HG03060 (cell line): ENCODE measurements at regions not wholly inside any gene's neighbourhood (a gene's known extent, or its start where the extent isn't known, plus 50 kb on each side); places are given as distances from the start of the nearest gene placed in this dataset.
"Not testable (repeated sequence)": the region's sequence is repeated elsewhere in the genome, so short reads cannot be mapped to it uniquely, and the experiment has no call there.

ENCODE experiments used
- ATAC-seq: cut with Tn5 transposase; IDR thresholded peaks from one replicate; pipeline ENCODE4 v1.9.1; 2021; ENCODE audit warnings: low read depth, moderate number of reproducible peaks; ENCODE audit not compliant: unreplicated experiment

DNA sequence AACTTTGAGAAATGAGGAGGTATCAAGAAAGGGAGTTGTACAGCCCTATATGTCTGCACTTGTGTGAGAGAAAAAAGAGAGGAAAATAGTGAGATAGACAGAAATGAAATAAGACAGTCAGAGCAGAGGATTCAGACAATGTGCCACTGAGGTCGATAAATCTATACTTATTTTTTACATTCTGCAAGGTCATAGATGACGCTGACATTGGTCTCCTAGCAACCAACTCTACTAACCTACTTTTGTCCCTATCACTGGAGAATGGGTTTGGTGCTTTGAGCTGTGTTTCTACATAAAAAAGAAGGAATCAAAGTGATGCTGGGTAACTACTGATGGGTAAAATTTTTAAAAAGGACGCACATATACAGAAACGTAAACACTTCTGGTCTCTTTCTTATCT lies 573.3 kb upstream of the RORB start:
- no peak for ATAC-seq

DNA sequence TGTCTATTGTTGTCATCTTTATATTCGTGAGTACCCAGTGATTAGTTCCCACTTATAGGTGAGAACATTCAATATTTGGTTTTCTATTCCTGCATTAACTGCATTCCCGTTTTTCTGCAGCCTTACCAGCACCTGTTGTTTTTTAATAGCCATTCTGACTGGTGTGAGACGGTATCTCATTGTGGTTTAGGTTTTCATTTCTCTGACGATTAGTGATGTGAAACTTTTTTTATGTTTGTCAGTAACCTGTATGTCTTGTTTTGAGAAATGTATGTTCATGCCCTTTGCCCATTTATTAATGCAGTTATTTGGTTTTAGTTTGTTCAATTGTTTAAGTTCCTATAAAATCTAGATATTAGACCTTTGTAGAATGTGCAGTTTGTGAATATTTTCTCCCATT lies 546.0 kb upstream of the RORB start:
- no peak for ATAC-seq

DNA sequence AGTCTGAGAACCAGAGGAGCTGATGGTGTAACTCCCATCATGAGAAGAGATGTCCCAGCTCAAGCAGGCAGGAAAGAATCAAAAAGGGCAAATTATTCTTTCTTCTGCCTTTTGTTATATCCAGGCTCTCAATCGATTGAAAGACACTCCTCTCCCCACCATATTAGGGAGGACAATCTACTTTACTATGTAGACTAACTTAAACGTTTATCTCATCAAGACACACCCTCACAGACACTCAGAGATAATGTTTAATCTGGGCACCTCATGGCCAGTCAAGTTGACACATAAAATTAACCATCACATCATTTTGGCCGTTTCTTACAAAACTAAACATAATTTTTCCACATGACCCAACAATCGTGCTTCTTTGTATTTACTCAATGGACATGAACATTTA lies 534.3 kb upstream of the RORB start:
- ATAC-seq, result no peak

DNA sequence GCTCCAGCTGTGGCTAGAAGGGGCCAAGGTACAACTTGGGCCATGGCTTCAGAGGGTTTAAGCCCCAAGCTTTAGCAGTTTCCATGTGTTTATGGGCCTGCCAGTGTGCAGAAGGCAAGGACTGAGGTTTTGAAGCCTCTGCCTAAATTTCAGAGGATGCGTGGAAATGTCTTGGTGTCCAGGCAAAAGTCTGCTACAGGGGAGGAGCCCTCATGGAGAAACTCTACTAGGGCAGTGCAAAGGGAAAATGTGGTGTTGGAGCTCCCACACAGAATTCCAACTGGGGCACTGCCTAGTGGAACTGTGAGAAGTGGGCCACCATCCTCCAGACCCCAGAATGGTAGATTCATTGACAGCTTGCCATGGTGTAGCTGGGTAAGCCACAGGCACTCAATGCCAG lies 527.2 kb upstream of the RORB start:
- no peak for ATAC-seq

- not testable (repeated sequence) for ATAC-seq
Observed at GRCh38 chr9:73976424-73976823, 520.7 kb upstream of the RORB start.

DNA sequence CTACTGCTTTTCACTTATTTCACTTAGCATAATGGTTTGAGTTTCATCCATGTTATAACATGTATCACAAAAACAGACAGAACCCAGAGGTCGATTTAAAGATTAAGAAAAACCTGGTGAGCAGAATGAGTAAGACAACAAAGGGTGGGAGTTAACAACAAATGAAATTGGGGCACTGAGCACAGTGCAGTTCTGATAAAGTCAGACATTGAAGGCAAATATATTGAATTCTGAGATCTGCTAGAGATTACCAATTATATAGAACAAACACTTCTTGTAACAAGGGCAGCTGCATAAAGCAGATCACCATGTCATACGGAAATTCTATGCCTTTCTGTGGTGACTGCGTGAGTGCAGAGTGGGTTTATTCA lies 517.3 kb upstream of the RORB start:
- ATAC-seq, result no peak

DNA sequence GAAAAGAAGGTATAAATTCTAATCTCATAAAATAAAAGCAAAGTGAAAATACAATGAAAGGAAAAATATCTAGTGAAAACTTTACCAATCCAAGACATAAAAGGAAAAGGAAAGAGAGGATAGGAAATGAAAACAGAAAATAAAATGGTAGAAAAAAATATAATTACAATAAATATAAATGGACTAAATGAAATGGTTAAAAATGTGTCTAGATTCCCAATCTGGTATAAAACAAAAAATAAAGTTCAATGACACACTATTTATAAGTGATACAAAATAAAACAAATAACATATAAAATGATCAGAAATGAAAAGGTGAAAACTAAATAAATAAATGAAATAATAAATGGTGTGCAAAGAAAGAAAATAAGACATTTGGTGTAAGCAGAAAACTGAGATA lies 516.4 kb upstream of the RORB start:
- no peak for ATAC-seq

DNA sequence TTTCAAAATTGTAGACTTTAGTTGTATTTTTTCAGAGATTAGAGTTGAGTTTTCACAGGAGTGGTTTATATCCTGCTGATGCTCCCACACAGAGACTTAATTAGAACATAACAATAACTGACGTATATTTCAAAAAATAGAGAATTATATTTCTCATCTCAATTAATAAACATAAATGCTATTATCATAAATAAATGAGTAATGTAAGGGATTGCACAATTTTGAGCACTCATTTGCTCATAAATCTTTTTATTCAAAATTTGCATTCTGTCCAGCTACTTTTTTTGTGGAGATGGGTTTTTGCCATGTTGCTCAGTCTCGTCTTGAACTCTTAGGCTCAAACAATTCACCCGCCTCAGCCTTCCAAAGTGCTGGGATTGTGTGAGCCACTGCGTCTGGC lies 515.7 kb upstream of the RORB start:
- ATAC-seq, result no peak

GRCh38 chr9:73995836-73996235 lies 501.3 kb upstream of the RORB start:
- ATAC-seq, result no peak

DNA sequence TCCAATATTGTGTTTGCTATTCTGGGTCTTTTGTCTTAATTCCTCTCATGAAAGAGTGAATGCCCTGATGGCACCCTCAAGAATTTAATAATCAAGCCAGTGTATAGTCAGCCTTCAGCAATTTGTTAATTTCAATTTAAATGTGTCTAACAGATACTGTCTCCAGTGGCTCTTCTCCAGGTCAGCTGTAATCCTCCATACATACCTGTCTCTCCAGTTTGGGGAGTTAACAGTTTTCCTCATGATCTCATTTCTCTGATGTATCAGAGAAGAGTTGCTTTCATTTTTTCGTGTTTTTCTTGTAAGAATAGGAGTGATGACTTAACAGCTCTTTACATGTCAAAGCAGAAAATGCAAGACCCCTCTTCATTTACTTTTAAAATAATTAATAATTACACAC lies 500.3 kb upstream of the RORB start:
- ATAC-seq, result no peak

DNA sequence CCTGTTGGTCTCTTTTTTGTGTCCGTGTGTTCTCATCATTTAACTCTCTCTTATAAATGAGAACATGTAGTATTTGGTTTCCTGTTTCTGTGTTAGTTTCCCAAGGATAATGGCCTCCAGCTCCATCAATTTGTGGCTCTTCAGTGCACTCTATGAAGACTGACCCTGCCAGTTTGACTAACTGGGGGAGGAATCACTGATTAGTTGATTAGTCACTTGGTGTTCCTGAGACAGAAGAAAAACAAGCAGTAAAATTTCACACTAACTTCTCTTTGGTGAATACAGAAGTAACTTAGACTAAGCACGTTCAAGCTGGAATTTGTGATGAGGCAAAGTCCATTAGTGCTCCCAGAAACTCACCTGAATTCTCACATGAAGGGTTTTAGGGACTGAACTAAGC lies 495.8 kb upstream of the RORB start:
- ATAC-seq, result no peak

GRCh38 chr9:74006935-74007334 lies 490.2 kb upstream of the RORB start:
- no peak for ATAC-seq

DNA sequence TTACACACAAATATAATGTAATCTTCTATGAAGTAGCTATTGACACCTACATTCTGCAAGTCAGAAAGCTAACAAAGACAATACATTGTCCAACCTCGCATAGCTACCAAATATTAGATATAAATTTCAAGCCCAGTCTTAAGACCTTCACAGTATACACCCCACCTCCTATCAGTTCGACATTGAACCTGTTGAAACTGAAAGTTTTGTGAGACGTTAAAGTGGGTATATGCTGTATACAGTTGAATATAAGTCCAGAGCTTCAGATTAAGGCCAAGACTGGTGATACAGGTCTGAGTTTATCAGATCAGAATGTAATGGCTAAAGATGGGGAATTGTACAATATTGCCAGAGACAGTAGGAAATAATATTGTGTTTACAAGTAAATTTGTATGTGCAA lies 489.3 kb upstream of the RORB start:
- ATAC-seq, result no peak

DNA sequence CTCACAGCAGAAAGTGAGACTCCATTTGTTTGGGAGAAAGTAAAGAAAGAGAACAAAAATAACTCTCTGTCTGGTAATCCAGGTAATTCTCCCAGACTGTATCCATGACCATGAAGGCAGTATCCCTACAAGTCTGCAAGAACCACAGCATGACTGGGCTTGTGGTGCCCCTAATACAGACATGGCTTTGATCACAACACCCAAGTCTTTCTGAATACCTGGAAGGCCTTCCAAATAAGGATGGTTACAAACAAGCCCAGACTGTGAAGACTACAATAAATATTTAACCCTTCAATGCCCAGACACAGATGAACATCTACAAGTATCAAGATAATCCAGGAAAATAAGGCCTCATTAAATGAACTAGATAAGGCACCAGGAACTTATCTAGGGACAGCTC lies 481.1 kb upstream of the RORB start:
- ATAC-seq, result no peak

DNA sequence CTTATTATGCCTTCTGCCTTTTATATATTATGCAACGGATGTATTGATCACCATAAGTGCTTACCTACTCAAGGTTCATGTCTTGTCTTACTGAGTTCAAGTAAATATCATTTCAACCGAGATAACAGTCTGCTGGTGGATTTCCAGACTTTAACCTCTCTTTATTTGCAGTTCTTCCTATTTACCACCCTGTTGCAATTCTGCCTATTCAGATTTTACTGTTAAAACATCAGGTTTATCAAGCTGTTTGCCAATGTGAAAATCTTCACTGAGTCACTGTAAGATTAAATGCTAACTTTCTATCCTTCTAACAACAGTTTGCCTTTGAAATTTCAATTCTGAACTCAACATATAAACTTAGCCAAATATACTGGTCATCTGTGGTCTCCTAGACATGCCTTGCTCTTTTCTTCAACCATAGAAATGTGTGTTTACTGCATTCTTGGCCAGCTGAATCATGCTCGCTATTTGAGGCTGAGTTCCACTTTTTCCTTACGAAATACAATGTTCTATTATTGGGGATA lies 471.7 kb upstream of the RORB start:
- no peak for ATAC-seq

- no peak for ATAC-seq
Observed at GRCh38 chr9:74032421-74032820, 464.7 kb upstream of the RORB start.

- no peak for ATAC-seq
Observed at GRCh38 chr9:74035786-74036185, 461.3 kb upstream of the RORB start.

GRCh38 chr9:74036549-74037231 lies 460.4 kb upstream of the RORB start:
- ATAC-seq, result peak; percentile 90

- ATAC-seq, result no peak
Observed at GRCh38 chr9:74037274-74037673, 459.9 kb upstream of the RORB start.

DNA sequence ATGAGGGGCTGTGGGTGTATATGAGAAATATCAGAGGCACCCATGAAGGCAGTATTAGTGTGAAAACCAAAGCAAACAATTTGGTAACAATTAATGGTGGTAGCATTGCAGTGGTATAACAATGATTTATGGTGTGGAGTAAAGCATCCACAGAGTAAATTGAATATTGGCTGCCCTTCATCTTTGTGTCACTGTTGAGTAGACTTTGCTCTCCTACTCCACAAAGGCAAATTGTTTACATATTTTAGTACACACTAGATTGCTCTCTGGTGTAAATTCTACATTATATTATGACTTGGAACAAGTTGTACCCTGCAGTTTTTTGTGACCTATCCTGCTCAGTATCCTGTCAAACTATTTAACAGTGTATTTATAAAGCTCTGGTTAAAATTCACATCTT lies 455.5 kb upstream of the RORB start:
- no peak for ATAC-seq

GRCh38 chr9:74044844-74045243 lies 452.3 kb upstream of the RORB start:
- no peak for ATAC-seq

- ATAC-seq, result no peak
Observed at GRCh38 chr9:74056023-74056422, 441.1 kb upstream of the RORB start.

GRCh38 chr9:74057051-74057450 lies 440.1 kb upstream of the RORB start:
- not testable (repeated sequence) for ATAC-seq
